Mucosa of stomach (tissue), 1 donor: ENCODE measurements at regions not wholly inside any gene's neighbourhood (a gene's known extent, or its start where the extent isn't known, plus 50 kb on each side); places are given as distances from the start of the nearest gene placed in this dataset.

Experiments
- H3K27me3 ChIP-seq: one replicate; pipeline ENCODE4 v1.7.0; 2013; ENCODE audit warnings: mild to moderate bottlenecking, low read length; ENCODE audit not compliant: control insufficient read depth, insufficient read depth
- H3K36me3 ChIP-seq: one replicate; pipeline ENCODE4 v1.7.0; 2013; ENCODE audit warnings: low read length; ENCODE audit not compliant: control insufficient read depth, insufficient read depth
- H3K4me1 ChIP-seq: one replicate; pipeline ENCODE4 v1.7.0; 2013; ENCODE audit warnings: mild to moderate bottlenecking, low read length; ENCODE audit not compliant: control insufficient read depth, insufficient read depth
- H3K4me3 ChIP-seq: one replicate; pipeline ENCODE4 v1.7.0; 2013; ENCODE audit warnings: low read length
- H3K9ac ChIP-seq: one replicate; pipeline ENCODE4 v1.7.0; 2013; ENCODE audit warnings: mild to moderate bottlenecking, low read length, moderate library complexity
- H3K9me3 ChIP-seq: one replicate; pipeline ENCODE4 v1.7.0; 2013; ENCODE audit warnings: mild to moderate bottlenecking, low read length, moderate library complexity; ENCODE audit not compliant: control insufficient read depth
- donor health status: Pancreatic carcinoma.

DNA sequence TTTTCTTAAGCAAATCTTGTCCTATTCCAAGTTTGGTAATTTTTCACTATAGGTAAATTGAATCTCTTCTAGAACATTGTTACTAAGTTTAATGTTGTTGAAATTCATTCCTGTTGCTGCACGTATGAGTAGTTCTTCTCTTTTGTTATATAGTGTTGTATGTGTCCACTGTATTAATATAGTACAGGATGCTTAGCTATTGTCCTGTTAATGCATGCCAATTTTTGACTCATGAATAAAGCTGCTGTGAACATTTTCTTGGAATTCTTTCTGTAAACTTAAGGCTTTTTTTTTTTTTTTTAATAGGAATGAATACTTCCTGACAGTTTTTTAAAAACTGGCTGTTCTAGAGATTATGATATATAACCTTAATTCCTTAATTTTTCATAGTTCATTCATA, 326.9 kb downstream of the SLC4A3 start:
- no peak overlapping the region for H3K4me3 ChIP-seq
- no peaks in the 10 kb centered on the region for H3K4me1 ChIP-seq
- H3K9ac ChIP-seq = no peak overlapping the region
- H3K27me3 ChIP-seq = no peaks in the 10 kb centered on the region
- no peaks in the 10 kb centered on the region for H3K36me3 ChIP-seq
- no peaks in the 10 kb centered on the region for H3K9me3 ChIP-seq

DNA sequence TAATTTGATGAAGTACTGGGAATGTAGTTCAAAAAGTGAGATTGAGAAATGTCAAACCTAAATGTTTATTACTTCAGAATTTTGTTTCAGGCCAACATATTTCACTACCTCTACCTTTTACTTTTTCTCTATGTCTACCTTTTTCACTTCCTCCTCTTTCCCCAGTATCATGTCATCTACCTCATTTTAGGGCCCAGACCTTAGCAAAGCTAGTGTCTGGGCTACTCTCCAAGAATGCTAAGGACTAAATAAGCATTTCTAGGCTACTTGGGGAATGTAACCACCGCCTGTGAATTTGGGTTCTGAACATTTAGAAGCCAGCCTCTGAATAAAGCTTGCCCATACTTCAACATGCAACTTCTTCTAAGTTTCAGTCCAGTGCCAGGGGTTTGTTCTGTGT, 330.4 kb downstream of the SLC4A3 start:
- Histone ChIP-seq H3K27me3 (no peaks in the 10 kb centered on the region), H3K4me3 (no peak overlapping the region), H3K9ac (no peak overlapping the region), H3K36me3 (no peaks in the 10 kb centered on the region), H3K4me1 (no peaks in the 10 kb centered on the region), H3K9me3 (no peaks in the 10 kb centered on the region)

DNA sequence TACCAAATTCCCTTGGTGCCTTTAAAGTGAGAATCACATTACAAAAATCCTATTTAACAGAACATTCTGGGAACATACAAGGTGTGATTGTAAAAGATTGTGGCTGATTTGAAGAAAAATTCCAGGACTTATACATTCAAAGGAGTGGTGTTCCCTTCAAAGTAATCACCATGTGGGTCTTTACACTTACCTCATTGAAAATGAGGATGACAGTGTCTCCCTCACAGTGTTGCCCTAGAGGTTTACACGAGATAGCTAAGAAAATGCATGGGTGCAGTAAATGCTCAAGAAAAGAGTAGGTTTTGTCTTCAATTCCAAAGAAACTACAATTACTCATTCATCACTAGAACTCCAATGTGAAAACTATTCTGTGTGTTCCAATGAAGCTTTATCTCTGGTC, 331.5 kb downstream of the SLC4A3 start:
- H3K4me1 ChIP-seq = no peaks in the 10 kb centered on the region
- no peak overlapping the region for H3K4me3 ChIP-seq
- H3K36me3 ChIP-seq = no peaks in the 10 kb centered on the region
- H3K9ac ChIP-seq = no peak overlapping the region
- no peaks in the 10 kb centered on the region for H3K9me3 ChIP-seq
- no peaks in the 10 kb centered on the region for H3K27me3 ChIP-seq

DNA sequence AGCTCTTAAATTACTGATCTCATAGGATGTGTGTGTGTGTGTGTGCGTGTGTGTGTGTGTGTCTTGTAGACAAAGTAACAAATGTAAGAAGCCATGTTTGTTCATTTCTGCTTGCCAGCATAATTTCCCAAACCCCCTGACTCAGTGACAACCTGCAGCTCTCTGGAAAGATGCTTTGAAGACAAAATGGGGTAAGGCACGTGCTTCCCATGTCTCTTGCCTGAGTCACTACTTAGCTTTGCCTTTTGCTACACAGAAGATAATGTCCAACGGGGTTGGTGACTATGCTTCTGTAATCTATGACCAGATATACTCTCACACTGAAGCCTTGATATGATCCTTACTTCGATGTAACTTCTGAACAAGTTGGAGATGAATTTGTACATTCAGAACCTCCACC, 332.0 kb downstream of the SLC4A3 start:
- Histone ChIP-seq H3K4me1 (no peaks in the 10 kb centered on the region), H3K4me3 (no peak overlapping the region), H3K9me3 (no peaks in the 10 kb centered on the region), H3K36me3 (no peaks in the 10 kb centered on the region), H3K9ac (no peak overlapping the region), H3K27me3 (no peaks in the 10 kb centered on the region)

DNA sequence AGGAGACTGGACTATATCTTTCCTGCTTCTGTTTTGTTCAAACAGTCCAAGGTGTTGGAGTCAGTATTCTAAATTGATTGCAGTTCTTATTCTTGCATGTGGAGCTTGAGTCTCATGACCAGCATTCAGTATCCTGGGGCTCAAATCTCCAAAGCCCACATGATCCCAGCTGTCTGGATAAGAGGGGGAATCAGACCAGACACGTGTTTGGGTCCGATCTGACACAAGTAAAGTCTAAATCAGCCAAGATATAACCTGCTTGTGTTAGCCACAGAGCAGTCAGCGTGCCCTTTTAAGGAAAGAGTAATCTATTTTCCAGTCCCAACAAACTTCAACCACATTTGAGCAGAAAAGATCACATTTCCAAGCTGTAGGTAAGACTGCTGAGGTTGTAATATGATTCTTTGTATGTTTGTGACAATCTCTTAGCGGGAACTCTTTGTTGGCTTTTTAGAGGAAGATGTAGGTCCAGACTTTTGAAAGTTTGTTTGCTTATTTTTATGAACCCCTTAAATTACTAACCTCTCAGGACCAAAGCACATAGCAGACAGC, 334.6 kb downstream of the SLC4A3 start:
- H3K4me3 ChIP-seq = no peak overlapping the region
- no peaks in the 10 kb centered on the region for H3K4me1 ChIP-seq
- H3K9ac ChIP-seq = no peak overlapping the region
- no peaks in the 10 kb centered on the region for H3K9me3 ChIP-seq
- no peaks in the 10 kb centered on the region for H3K36me3 ChIP-seq
- H3K27me3 ChIP-seq = no peaks in the 10 kb centered on the region

DNA sequence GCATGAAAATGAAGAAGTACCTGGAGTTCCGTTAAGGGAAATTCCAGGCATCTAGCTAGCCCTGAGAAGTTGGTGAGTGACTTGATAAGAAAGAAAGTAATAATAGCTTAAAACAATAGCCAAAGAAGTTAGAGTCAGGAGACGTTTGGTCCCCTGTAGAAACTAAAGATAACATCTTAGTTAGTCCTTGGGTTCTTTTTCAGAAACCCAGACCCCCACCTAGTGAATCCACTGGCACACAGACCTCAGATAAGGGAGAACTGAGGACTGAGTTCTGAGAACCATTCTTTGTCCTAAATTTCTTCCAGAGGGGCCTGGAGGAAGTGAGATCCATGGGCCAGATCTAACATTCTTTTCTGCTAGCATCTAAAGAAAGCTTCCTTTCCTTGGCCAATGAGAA, 335.4 kb downstream of the SLC4A3 start:
- no peaks in the 10 kb centered on the region for H3K36me3 ChIP-seq
- no peaks in the 10 kb centered on the region for H3K27me3 ChIP-seq
- no peak overlapping the region for H3K4me3 ChIP-seq
- no peak overlapping the region for H3K9ac ChIP-seq
- H3K4me1 ChIP-seq = no peaks in the 10 kb centered on the region
- H3K9me3 ChIP-seq = no peaks in the 10 kb centered on the region

DNA sequence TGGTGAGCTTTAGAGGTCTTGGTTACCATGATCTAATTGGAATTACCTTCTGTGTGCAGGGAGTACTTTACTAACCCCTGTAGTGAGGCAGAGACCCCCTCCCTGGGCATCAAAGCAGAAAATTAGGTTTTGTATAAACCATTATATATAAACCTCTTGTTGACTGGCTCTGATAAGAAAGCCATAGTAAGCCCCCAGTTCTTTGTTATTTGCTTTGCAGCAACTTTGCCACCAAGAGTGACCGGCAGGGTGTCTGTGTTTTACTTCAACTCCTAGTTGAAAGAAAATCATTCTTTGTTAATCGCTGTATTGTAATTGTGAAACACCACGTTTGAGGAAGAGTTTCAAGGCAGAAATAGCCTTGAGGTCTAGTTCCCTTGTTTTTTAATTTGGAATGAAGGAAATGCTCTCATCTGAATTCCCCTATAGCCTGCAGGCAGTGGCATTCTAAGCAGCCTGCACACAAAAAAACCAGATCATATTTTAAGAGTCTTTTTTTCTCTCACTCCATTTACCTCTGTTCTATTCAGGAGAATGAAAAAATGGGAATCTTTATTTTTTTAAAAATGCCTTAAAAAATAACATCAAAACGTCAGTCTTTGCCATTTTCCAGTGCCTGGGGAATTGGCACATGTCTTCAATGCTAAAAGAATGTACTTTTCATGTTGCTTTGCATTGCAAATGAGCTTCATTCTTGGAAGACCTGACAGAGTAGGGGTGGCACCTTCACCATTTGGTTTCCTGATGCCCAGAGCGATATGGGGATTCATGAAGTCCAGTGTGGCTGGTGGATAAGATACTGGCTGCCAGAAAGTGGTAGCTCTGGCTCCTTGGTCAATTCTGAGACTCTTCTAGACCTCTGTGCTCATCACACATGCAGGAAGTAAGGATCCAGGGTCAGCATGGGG, 338.1 kb downstream of the SLC4A3 start:
- Histone ChIP-seq H3K36me3 (no peaks in the 10 kb centered on the region), H3K9me3 (no peaks in the 10 kb centered on the region), H3K27me3 (no peaks in the 10 kb centered on the region), H3K9ac (no peak overlapping the region), H3K4me1 (no peaks in the 10 kb centered on the region), H3K4me3 (no peak overlapping the region)

DNA sequence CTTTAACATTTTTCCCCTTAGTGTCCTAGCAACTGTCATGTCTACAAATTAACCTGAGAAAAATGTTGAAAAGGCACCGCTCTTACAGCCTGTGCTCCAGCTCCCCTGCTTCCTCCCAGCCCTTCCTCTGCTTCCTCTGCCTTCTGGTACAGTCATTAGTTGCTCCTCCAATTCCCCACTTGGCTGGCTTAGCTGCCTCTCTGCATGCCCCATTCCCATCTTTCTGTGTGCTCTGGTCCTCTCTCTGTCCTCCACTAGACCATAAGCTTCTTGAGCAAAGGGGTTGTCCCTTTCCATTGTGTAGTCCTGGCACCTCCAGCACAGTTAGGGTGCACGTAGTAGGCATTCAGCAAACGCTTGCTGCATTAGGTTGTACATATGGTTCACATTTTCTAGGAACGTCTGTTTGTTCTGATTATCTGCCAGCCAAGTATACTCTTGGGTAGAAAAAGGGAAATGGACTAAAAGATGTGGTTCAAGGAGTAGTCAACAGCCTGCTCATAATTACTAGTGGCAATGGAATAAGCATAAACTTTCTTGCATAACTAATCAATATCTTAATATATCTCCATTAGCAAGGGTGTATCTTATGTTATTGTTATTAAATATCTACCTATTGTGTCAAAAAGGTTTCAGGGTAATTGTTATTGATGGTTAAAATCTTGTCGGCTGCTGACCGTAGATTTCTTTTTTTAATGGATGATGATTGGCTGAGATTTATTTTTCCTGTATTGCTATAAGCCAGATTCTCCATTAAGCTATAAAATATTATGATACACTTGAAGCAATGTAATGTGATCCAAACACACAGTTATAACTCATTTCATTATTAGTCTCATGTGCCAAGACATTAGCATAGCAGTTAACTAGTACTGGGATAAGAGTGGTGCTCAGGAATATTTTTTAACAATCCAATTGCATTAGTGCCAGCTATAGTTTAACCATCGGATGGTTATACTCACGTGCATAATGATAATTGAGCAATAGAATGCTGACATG, 340.1 kb downstream of the SLC4A3 start:
- Histone ChIP-seq H3K9ac (no peak overlapping the region), H3K27me3 (no peaks in the 10 kb centered on the region), H3K4me3 (no peak overlapping the region), H3K4me1 (no peaks in the 10 kb centered on the region), H3K36me3 (no peaks in the 10 kb centered on the region), H3K9me3 (no peaks in the 10 kb centered on the region)

- H3K36me3 ChIP-seq = no peaks in the 10 kb centered on the region
- H3K4me3 ChIP-seq = no peak overlapping the region
- no peak overlapping the region for H3K9ac ChIP-seq
- no peaks in the 10 kb centered on the region for H3K9me3 ChIP-seq
- no peaks in the 10 kb centered on the region for H3K4me1 ChIP-seq
- no peaks in the 10 kb centered on the region for H3K27me3 ChIP-seq
Observed at GRCh38 chr2:219968685-219969345, 341.4 kb downstream of the SLC4A3 start.

GRCh38 chr2:219969508-219969907, 342.1 kb downstream of the SLC4A3 start:
- Histone ChIP-seq H3K9ac (no peak overlapping the region), H3K4me3 (no peak overlapping the region), H3K36me3 (no peaks in the 10 kb centered on the region), H3K27me3 (no peaks in the 10 kb centered on the region), H3K9me3 (no peaks in the 10 kb centered on the region), H3K4me1 (no peaks in the 10 kb centered on the region)

DNA sequence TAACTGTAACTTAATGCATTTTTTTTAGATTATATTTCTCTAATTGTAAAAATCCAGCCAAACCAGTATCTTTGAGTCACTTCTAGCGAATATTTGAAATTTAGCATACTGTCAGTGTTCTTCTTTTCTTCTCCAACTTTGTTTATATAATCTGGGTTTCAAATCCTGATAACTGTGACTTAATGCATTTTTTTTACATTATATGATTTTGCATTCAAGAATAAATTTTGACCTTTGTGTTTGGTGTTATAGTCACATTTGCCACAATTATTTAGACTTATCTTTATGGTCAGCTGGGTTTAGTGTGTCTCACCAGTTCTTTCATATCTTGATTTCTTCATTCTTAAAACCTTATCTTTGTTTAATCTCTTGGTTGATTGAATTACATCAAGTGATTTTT, 345.7 kb downstream of the SLC4A3 start:
- Histone ChIP-seq H3K4me3 (no peak overlapping the region), H3K4me1 (no peaks in the 10 kb centered on the region), H3K9me3 (no peaks in the 10 kb centered on the region), H3K36me3 (no peaks in the 10 kb centered on the region), H3K27me3 (no peaks in the 10 kb centered on the region), H3K9ac (no peak overlapping the region)
